HG02852 (cell line): ENCODE measurements at regions not wholly inside any gene's neighbourhood (a gene's known extent, or its start where the extent isn't known, plus 50 kb on each side); places are given as distances from the start of the nearest gene placed in this dataset.

Source experiments
- ATAC-seq: cut with Tn5 transposase; IDR thresholded peaks from one replicate; pipeline ENCODE4 v1.9.1; 2021; ENCODE audit warnings: mild to moderate bottlenecking, moderate library complexity; ENCODE audit not compliant: unreplicated experiment

DNA sequence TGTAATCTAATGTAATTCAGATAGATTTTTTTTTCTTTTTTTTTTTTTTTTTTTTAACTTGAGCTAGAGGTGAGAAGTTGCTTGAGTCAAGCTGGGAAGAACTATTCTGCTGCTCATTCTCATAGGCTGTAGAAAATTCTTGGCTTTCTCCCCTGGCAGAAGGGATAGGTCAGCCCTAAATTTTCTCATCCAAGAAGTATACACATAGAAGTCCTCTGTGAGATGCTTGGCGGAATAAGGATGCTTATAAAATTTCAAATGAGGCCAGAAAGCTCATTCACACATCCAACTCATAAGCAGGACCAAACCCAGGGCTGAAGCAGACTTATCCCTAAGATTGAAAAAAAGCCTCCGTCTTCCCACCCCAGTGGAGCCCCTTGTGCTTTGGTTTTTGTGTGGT, 572.5 kb downstream of the SQOR start:
- ATAC-seq, result no peak

DNA sequence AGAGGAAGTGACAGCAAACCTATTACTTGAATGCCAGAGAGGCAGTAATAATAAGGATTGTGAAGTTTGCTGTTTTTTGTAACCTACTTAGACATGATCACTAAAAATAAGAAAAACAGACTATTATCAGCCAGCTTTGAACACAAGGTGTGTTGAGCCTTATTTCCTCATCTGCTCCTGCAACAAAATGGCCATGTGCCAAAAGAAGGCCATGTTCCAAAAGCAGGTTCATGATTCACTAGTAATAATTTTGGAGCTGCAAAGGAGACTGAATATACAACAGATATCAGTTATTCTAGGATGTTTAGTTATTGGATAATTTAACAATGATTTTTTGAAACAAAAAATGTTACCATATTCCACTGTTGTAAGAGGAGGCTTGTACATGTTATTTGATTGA, 578.7 kb downstream of the SQOR start:
- ATAC-seq, result no peak

DNA sequence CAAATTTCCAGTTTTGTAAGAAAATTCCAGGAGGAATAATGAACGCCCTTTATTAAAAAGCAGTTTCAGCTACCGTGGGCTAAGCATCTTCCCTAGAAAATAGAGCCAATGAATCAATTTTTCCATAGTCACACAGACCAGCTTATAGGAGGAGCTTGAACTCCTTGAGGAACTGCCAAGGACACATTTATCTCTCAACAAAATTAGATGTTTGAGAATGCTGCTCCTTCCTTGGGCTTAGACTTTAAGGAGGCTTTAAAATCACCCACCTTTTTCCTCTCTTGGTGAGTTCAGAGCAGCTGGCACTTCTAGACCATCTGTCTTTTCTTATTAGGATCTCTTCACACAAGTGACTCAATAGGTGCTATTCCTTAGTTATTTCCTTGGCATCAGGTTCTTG, 588.0 kb downstream of the SQOR start:
- no peak for ATAC-seq

DNA sequence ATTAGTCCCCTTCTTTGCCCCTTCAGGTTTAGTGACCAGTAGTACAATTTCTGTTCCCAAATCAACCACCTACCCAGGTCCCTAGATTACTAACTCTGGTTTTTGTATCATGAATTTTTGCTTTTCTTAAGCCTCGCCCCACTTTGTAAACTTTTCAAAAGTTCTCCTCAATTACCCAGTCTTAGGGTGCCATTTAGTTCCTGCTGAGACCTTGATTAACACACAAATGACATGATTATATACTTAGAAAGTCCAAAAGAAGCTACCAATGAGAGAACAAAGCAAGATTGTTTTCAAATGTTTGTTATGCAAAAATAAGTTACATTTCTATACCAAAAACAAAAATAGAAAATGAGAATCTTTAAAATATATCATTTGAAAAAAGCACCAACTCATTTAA, 594.4 kb downstream of the SQOR start:
- ATAC-seq, result no peak

DNA sequence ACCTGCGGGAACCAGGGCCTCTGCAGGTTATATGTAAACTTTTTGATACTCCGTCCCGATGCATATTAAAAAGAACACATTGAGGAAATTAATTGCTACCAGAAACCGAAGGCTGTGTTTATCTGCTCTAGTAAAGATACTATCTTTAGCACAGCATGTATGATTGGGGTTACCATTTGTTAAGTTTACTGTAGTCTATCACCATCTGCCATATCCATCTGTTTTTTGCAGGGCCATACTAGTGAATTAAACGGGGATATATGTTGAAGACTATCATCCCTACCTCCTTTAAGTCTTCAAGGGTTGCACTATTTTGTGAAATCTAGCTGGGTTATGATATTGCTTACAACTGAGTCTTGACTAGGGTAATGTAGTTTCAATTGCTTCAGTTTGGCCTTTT, 597.0 kb downstream of the SQOR start:
- no peak for ATAC-seq

DNA sequence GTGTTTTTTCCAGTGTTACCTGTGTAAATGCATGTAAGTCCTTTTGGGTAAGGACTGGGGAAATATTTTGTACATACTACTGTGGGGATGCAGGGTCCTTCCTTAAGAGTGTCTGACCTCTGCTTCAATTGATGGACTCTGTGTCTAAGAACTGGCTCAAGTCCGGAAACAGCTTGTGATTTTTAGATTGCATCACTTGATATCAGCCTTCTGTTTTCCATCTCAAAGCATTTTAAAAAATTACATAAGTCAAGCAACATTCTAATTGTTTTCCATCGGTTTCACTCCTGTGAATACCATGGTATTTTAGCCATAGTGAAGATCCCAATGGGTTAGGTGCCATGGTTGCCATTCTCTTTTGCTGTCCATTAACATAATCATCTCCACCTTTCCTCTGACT, 597.6 kb downstream of the SQOR start:
- ATAC-seq, result no peak

DNA sequence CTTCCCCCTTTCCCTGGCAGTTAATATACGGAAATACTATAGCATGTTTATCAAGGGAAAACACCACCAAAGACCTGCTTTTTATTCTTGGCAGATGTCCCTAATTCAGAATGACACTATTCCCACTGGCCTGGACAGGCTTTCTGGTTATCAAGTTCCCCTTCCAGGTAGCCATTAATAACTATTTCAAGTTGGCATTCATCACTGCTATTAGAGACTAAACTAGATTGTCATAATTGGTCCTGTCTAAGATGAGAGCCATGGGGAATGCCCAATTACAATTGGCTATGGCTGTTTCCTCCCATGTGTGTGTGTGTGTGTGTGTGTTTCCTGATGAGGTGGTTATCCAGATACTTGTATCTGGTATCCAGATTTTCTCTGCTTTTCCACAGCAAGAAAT, 608.1 kb downstream of the SQOR start:
- ATAC-seq, result no peak

DNA sequence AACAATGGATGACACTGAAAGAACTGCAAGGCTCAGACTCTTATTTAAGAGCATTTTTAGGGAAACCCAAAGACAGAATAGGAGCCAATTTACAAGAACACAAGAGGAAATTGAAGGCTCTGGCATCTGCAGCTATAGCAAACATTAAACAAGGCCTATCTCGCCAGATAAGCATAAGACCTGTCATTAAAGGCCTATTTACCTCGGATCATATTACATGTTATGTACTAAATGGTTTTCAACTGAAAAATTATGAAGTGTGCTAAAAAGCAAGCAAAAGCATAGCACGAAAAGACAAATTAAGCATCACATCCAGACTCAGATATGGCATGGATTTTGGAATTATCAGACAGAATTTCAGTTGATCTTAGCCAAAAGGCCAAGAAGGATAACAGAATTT, 617.1 kb downstream of the SQOR start:
- ATAC-seq, result no peak

DNA sequence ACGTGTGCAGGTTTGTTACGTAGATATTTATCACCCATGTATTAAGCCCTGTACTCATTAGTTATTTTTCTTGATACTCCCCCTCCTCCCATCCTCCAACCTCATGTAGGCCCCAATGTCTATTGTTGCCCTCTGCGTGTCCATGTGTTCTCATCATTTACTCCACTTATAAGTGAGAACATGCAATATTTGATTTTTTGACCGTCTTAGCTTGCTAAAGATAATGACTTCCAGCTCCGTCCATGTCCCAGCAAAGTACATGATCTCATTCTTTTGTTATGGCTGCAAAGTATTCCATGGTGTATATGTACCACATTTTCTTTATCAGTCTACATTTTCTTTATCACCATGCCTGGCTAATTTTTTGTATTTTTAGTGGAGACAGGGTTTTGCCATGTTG, 623.2 kb downstream of the SQOR start:
- ATAC-seq, result no peak

DNA sequence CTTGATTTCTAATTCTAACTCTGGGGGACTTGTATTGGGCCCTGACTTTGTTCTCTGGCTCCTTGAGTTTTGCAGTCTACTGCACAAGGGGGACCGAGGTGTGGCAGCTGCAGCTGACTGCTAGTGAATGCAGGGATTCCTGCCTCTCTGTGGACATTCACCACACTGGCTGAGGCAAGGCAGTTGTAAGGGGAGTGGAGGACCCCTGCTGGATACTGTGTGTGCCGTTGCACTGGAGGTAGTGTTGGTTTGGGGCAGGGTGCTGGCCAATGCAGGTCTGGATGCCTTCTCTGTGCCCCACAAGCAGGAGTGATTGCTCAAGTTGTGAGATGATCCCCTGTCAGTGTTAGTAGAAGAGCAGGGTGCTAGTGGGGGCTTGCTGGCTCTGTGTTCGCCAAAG, 626.1 kb downstream of the SQOR start:
- no peak for ATAC-seq

DNA sequence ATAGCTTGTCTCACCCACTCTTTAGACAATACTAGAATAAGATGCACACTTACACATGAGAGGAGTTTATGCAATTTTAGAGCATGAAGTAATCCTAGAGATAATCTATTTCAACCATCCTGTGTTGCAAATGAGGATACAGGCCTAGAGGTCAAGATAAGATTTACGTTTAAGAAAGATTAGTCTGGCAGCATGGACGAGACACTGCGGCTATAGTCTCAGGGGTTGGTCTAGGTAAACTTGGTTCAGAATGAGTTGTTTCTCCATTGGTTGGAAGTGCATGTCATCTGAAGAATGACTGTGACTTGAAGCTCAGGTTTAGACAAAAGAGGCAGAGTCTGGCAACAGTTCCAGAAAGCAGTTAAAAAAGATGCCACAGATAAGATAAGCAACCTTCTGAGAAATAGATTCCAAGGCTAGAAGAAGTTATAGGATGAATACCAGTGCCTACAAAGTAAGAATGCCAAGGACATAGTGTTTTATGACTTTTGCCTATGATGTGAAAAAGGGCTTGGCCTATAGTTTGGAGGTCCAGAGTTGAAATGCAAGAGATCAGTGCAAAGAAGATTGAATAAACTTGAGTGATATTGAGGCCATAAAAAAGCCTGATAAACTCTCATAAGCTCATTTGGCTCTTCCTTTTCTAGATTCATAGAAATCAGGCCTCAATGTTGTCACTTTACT, 631.0 kb downstream of the SQOR start:
- ATAC-seq, result no peak

DNA sequence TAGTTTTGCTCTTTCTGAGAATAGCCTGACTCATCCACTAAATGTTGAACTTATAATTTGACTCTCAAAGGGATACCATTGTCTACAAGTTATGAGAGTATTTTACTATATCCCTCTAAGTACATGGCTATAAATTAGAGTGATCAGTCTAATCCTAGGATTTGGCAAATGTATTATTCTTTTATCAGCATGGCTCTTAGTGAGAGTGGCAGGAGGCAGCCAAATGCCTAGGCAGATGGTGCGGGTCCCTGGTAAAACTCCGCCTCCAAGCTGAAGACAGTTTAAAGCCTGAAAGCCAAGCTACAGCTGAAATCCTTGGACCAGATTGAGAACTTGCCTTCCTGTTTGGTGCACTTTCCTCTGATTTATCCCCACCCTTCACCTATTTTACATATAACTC, 631.8 kb downstream of the SQOR start:
- ATAC-seq, result no peak

DNA sequence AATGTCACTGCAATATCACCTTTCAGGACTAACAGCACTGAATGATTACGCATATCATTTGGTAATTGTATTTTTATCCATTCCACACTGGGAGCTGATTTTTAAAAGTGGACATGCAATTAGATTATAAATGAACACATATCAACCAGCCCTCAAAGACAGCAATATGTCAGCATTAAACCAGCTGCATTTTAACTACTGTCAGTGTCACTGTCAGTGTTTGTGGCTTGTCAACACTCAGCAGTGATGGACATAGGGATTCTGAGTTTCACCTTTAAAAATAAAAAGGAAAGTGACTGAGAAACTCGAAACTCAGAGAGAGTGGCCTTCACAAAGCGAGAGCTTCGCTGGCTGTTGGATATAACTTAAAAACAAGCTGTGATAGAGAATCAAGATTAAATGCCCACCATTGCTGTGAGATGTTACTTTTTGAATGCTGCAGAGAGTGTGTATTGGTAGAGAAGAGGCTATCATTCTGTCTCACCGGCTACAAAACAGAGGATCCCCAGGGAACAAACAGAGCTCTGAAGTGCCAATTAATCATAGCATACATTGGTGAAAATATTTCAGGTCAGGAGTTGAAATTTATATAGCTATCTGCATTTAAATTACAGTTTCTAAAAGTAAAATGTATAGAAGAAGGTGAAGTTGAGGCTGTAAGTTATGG, 635.8 kb downstream of the SQOR start:
- ATAC-seq, result no peak

DNA sequence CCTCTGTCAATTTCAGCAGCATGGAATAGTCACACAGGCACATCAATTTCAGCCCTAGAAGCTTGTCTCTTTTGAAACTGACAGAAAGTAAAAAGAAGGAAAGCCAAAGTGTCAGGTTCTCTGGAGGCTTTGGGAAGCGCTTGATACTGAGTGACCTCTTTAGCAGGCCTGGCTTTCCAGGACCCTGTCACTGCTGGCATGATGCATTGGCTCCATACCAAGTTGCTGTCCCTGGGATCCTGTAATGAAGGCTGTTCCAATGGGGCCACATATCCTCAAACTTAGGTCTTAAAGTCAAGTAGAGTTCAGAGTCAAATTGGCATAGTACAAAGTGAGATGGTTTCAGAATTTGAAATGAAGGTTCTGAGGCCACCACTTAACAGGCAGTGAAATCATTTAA, 640.9 kb downstream of the SQOR start:
- ATAC-seq, result no peak

DNA sequence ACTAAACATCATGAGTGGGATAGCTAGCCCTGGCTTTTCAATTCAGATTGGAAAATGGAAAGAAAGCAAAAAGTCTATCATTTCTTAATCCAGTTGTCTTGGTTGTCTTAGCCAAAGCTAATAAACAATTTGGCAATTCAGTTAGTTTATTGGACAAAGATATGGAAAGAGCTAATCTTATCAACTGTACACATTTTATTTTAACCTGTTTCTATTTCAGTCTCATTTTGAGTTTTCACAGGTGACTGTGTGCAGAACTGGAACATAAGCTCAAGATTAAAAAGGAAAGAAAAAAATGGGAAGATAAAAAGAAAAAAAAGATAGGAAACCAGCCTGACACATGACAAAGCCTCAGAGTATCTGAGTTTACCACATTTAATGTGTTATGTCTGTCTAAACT, 642.6 kb downstream of the SQOR start:
- no peak for ATAC-seq

DNA sequence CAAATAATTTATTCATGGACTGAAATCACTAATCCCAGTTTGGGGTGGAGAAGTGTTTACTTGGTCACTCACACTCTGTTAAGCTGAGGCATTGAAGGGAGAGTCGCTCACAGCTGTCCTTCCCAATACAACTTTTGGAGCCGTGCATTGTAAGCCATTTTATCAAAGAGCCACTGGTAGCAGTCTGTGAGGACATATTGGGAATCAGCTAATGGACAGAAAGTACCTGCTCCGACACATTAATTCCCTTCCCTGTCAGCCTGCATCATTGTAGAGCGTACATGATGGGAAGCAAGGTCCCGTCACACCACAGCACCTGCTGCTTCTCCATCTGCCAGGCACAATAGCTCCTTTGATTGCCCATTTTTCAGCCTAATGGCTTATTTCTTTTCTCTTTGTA, 643.2 kb downstream of the SQOR start:
- no peak for ATAC-seq

DNA sequence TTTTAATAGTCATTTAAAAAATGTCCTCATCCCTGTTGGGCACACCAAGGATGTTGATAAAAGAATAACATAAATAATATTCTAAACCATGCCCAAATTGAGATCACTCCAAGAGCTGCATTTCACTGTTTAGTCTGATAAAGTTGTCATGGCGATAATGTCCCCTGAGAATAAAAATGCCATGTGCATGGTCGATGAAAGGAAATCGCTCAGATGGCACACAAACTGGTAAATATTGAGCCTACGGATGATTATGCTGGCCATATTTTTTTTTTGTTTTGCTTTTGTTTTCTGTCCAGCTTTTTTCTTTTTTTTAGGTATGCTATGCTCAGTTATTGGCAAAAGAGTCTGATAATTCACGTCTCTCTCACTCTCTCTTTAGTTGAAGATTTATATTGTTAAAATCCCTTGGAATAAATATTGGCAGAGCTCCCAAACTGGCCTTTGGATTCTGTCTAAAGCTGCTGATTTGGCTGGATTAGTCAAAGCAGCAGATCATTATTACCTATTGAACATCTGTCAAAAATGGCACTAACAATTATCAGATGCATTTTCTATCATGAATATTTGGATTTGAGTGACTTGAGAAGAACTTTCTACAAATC, 643.8 kb downstream of the SQOR start:
- no peak for ATAC-seq

DNA sequence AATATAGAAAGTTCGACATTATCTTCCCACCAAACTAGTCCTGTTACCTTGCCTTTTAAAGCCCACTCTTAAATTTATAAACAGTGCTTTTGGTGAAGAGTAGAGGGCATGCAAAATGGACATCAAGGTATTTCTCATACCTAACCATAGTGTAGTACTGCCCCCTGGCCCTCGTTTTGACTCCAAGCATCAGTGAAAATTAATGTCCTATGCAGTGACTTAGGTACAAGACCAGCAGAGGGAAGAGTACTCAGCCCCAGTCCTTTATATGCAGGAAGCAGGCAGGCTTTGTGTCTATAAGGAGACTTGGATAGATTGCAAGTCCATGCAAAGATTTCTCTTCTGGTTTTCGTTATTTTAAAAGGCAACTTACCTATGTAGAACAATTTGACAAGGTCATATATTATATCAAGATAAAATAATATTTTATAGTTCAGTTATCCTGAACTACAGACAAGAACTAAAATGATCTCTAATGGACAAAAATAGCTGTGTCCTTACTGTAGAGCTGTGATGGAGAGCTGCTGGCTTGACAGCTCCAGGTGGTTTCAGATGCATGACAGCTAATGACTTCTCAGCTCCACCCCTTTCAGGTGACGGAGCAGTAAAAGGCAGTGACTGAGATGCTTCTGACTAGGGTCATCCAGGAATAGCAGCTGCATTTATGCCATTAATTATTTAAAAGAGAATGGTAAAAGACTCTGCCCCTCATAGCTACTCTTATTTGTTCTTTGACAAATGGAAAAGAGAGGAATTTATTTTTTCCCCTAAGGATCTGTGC, 646.1 kb downstream of the SQOR start:
- ATAC-seq, result no peak

DNA sequence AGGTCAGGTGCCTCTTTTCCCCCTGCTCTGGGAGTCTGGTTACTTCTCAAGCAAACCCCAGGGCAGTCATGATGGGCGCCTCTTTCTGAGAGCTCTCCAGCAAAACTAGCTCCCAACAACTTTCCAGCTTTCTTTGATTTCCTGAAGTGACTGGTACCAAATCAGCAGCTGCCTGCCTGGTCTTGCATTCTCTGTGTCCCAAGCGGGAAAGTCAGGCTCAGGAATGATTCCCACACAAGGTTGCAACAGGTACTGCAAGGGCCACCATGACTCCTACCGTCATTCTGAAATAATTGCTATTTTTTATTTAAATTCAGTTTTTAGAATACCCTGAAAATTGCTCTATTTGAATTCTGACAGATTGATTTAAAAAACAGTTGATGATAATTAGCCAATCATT, 658.7 kb downstream of the SQOR start:
- ATAC-seq, result no peak

DNA sequence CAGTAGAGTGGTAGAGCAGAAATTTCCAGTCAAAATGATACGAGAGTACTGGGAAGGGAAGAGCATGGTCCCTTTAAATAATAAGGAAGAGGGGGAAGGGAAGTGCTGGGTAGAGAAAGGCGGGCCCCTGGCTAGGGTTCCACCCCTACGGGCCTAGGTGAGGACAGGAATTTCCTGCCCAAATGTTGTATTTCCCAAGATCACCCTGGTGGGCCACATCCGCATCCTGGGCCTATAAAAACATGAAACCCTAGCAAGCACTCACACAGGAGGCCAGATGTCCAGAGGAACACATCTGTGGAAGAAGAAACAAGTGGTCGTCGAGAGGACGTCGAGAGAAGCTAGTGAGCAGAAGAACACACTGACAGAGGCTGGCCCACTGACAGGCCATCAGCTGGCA, 661.2 kb downstream of the SQOR start:
- ATAC-seq, result no peak

DNA sequence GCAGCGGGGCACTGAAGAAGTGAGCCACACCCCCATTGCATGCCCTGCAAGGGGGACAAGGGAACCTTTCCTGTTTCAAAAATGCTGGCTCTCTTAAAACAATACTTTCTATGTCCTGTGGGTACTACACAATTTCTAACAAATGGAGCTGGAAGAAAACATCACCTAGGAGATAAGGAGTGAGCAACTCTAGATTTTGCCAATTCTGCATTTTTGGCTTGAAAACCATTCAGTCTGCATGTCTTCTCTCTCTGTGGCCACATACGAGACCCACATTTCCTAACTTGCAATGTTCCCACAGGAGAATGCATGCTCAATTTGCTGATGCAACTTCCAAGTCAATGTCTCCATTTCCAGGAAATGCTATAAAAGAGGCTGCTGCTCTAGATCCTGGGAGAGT, 662.0 kb downstream of the SQOR start:
- ATAC-seq, result no peak

DNA sequence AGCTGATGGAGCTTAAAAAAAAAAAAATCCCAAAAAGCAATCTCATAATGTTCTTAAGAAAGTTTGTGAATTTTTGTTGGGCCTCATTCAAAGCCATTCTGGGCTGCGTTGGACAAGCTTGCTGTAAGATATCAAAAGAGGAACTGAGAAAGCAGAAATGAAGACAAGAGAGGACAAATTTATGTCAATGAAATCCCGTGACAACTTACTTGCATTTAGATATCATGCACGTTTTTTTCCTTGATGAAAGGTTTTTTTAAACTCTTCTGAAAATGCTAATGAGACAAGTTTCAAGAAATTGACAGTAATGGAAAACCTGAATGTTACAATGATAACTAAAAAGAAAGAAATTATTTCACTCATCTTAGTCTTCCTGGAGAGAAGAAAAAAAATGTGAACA, 662.9 kb downstream of the SQOR start:
- ATAC-seq, result no peak
